Endothelial cell of umbilical vein (primary cell): ENCODE measurements at regions not wholly inside any gene's neighbourhood (a gene's known extent, or its start where the extent isn't known, plus 50 kb on each side); places are given as distances from the start of the nearest gene placed in this dataset.

Experiments
- BruUV-seq: library from RNA; stranded (reverse); fragments of 400-500 nt; replicated peaks from 2 replicates; lab custom pipeline; 2021; lab: Mats Ljungman, UMichigan
- CTCF ChIA-PET: fragments of 300-600, 350-600 bp; sonication (Branson Sonifier 250); formaldehyde crosslinking; loops from one replicate; lab custom pipeline; 2021; ENCODE audit warnings: antibody characterized with exemption, inconsistent platforms; lab: Charles Lee
- POLR2A ChIA-PET: fragments of 300-600, 350-600 bp; sonication (Branson Sonifier 250); formaldehyde crosslinking; loops from one replicate; lab custom pipeline; 2021; ENCODE audit warnings: antibody characterized with exemption, inconsistent platforms; lab: Charles Lee
- DNase-seq: peaks from one replicate; pipeline ENCODE4 v3.0.0-alpha.2; 2011; ENCODE audit warnings: low read depth, low spot score
- FAIRE-seq: peaks from 2 replicates; lab custom pipeline; 2011; peaks lifted over from hg19 to GRCh38; lab: Jason Lieb, UNC
- H2AFZ ChIP-seq: 2 replicates; pipeline ENCODE4 v1.6.0; 2012; ENCODE audit warnings: low read depth, low read length, control low read depth, inconsistent platforms
- H3K27ac ChIP-seq: 2 replicates; pipeline ENCODE4 v1.5.1; 2011; ENCODE audit warnings: low read depth, mild to moderate bottlenecking, control low read depth, low read length, moderate library complexity; ENCODE audit not compliant: insufficient read depth
- H3K27me3 ChIP-seq, 2 experiments: 2 replicates each; pipeline versions ENCODE4 v1.6.0 to v1.6.1; 2011; ENCODE audit warnings: low read length in 2 of 2, mixed read lengths in 1 of 2; ENCODE audit not compliant: control insufficient read depth in 2 of 2, insufficient read depth in 2 of 2
- H3K36me3 ChIP-seq, 2 experiments: 2 replicates in 1 of 2; 3 replicates in 1 of 2; pipeline ENCODE4 v1.5.1; 2011; ENCODE audit warnings: low read length in 2 of 2, mild to moderate bottlenecking in 1 of 2, moderate library complexity in 1 of 2; ENCODE audit not compliant: control insufficient read depth in 2 of 2, insufficient read depth in 2 of 2; ENCODE audit errors: extremely low read depth in 1 of 2
- H3K4me1 ChIP-seq: 3 replicates; pipeline ENCODE4 v1.5.1; 2011; ENCODE audit warnings: mild to moderate bottlenecking, low read length; ENCODE audit not compliant: control insufficient read depth, insufficient read depth; ENCODE audit errors: extremely low read depth
- H3K4me2 ChIP-seq: 2 replicates; pipeline ENCODE4 v1.6.1; 2011; ENCODE audit warnings: low read length, control low read depth, mixed read lengths; ENCODE audit not compliant: insufficient read depth
- H3K4me3 ChIP-seq, 3 experiments: fragments of 200-600 bp in 1 of 3; sonication (generic), shearing (Covaris generic) in 1 of 3; replicated peaks in 1 of 3; 2 replicates each; pipeline ENCODE4 v1.5.1; 2011 to 2016; ENCODE audit warnings: control low read depth in 3 of 3, low read length in 3 of 3, mild to moderate bottlenecking in 2 of 3, inconsistent platforms in 1 of 3, low read depth in 1 of 3, moderate library complexity in 1 of 3; ENCODE audit not compliant: insufficient read depth in 1 of 3
- H3K79me2 ChIP-seq: 2 replicates; pipeline ENCODE4 v1.6.0; 2012; ENCODE audit warnings: low read length, inconsistent platforms; ENCODE audit not compliant: control insufficient read depth, insufficient read depth
- H3K9ac ChIP-seq: replicated peaks from 2 replicates; pipeline ENCODE3; 2011; ENCODE audit warnings: low read length, control low read depth; ENCODE audit not compliant: insufficient read depth; ENCODE audit errors: extremely low read depth
- H3K9me1 ChIP-seq: replicated peaks from 3 replicates; pipeline ENCODE4 v1.6.0; 2011; ENCODE audit warnings: mild to moderate bottlenecking, low read length; ENCODE audit not compliant: control insufficient read depth, insufficient read depth; ENCODE audit errors: extremely low read depth
- H3K9me3 ChIP-seq: replicated peaks from 2 replicates; pipeline ENCODE4 v1.5.1; 2012; ENCODE audit warnings: low read length, inconsistent platforms; ENCODE audit not compliant: control insufficient read depth, insufficient read depth
- H4K20me1 ChIP-seq: replicated peaks from 2 replicates; pipeline ENCODE3; 2011; ENCODE audit warnings: mild to moderate bottlenecking, low read length; ENCODE audit not compliant: control insufficient read depth, insufficient read depth; ENCODE audit errors: extremely low read depth
- EZH2 ChIP-seq: IDR thresholded peaks from 2 replicates; pipeline ENCODE4 v1.6.1; 2012; ENCODE audit warnings: borderline replicate concordance, low read depth, mild to moderate bottlenecking, moderate library complexity, low read length, inconsistent platforms; ENCODE audit not compliant: severe bottlenecking
- FOS ChIP-seq: IDR thresholded peaks from 2 replicates; pipeline ENCODE4 v1.6.1; 2011; ENCODE audit warnings: mild to moderate bottlenecking, low read length, moderate library complexity, borderline replicate concordance; ENCODE audit not compliant: insufficient read depth
- GATA2 ChIP-seq: IDR thresholded peaks from 2 replicates; pipeline ENCODE4 v1.7.0; 2011; ENCODE audit warnings: low read depth, mild to moderate bottlenecking, moderate library complexity, mixed read lengths, low read length; ENCODE audit not compliant: insufficient read length, insufficient read depth
- JUN ChIP-seq: IDR thresholded peaks from 2 replicates; pipeline ENCODE4 v1.6.1; 2011; ENCODE audit warnings: borderline replicate concordance, low read depth; ENCODE audit not compliant: insufficient read length, insufficient read depth
- MYC ChIP-seq: IDR thresholded peaks from one replicate; pipeline ENCODE4 v1.6.1; 2011; ENCODE audit warnings: mild to moderate bottlenecking, low read depth, low read length
- POLR2A ChIP-seq: IDR thresholded peaks from 2 replicates; pipeline ENCODE4 v1.6.1; 2012; ENCODE audit warnings: low read depth, mild to moderate bottlenecking, control low read depth, low read length
- POLR2AphosphoS5 ChIP-seq: IDR thresholded peaks from 2 replicates; pipeline ENCODE4 v1.6.1; 2012; ENCODE audit warnings: low read depth, mild to moderate bottlenecking, control low read depth, low read length, moderate library complexity; ENCODE audit not compliant: insufficient read depth
- dilution Hi-C: fragments of 300-500 bp; cut with MboI; formaldehyde crosslinking; loops from one replicate; pipeline ENCODE4 v1.15.0; 2019; ENCODE audit warnings: low sequenced_read_pairs; ENCODE audit not compliant: extremely low pct_ligation_motif_present
- intact Hi-C: fragments of 100-400 bp; cut with micrococcal nuclease; formaldehyde crosslinking; loops from one replicate; pipeline ENCODE4 v1.10.0; 2022
- TF ChIP-seq, protein P1 (sequence below), 2 donors: IDR thresholded peaks; 1 replicate in 1 of 2; 2 replicates in 1 of 2; pipeline ENCODE4 v1.5.1; 2011; ENCODE audit warnings: low read length in 2 of 2, mild to moderate bottlenecking in 2 of 2, moderate library complexity in 2 of 2, control low read depth in 1 of 2, inconsistent platforms in 1 of 2, low read depth in 1 of 2; ENCODE audit not compliant: insufficient read depth in 1 of 2; ENCODE audit errors: extremely low read depth in 1 of 2
- TF ChIP-seq, protein P2 (sequence below): IDR thresholded peaks from 2 replicates; pipeline ENCODE4 v1.6.1; 2011; ENCODE audit not compliant: insufficient read depth, insufficient read length

DNA sequence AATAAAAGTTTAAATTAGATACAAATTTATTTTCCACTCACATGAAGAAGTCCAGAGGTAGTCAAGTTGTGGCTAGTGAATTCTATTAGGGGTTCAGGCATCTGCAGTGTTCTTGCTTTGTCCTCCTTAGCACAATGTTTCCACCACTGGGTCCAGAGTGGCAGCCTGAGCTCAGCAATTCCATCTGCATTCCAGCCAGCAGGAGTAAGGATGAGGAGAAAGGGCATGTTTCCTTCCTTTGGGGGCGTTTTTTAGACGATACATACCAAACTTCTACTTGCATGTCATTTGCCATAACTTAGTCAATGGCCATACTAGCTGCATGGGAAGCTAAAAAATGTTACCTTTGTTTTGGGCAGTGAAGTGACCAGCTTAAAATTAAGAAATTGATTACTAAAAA lies 98.5 kb upstream of the VANGL1 start:
- no peak overlapping the region for H3K27ac ChIP-seq
- no peaks in the 10 kb centered on the region for H3K9me3 ChIP-seq
- TF ChIP-seq EZH2: no peak
- no peak for TF ChIP-seq JUN
- no peak for TF ChIP-seq POLR2A
- TF ChIP-seq GATA2: no peak
- TF ChIP-seq FOS: no peak
- TF ChIP-seq, protein P1, sequence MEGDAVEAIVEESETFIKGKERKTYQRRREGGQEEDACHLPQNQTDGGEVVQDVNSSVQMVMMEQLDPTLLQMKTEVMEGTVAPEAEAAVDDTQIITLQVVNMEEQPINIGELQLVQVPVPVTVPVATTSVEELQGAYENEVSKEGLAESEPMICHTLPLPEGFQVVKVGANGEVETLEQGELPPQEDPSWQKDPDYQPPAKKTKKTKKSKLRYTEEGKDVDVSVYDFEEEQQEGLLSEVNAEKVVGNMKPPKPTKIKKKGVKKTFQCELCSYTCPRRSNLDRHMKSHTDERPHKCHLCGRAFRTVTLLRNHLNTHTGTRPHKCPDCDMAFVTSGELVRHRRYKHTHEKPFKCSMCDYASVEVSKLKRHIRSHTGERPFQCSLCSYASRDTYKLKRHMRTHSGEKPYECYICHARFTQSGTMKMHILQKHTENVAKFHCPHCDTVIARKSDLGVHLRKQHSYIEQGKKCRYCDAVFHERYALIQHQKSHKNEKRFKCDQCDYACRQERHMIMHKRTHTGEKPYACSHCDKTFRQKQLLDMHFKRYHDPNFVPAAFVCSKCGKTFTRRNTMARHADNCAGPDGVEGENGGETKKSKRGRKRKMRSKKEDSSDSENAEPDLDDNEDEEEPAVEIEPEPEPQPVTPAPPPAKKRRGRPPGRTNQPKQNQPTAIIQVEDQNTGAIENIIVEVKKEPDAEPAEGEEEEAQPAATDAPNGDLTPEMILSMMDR (IDR thresholded peaks at IDR 0.05; ENCODE audit: extremely low read depth in 1 of 2, insufficient read depth in 1 of 2, low read depth in 1 of 2, low read length in 2 of 2): no peak
- no peak for TF ChIP-seq MYC
- TF ChIP-seq, protein P2, sequence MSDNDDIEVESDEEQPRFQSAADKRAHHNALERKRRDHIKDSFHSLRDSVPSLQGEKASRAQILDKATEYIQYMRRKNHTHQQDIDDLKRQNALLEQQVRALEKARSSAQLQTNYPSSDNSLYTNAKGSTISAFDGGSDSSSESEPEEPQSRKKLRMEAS: no peak
- TF ChIP-seq POLR2AphosphoS5: no peak
- H3K27me3 ChIP-seq: no peaks in the 10 kb centered on the region
- H3K79me2 ChIP-seq: no peaks in the 10 kb centered on the region
- H3K4me2 ChIP-seq: no peak overlapping the region
- ChIA-PET CTCF (interaction anchor here (0.9 to 1.4 kb wide), 4 partner anchors 10 to 52 kb away, joined by 3 to 4 read pairs (median 3); no protein-coding TSS in a partner anchor), POLR2A (interaction anchor here (0.6 kb wide), 1 partner anchor 13 kb away, joined by 4 read pairs; no protein-coding TSS in a partner anchor)
- H3K4me3 ChIP-seq: no peak overlapping the region
- no TSS peak for BruUV-seq
- no peaks in the 10 kb centered on the region for H4K20me1 ChIP-seq
- DNase-seq (no peak), FAIRE-seq (no peak)
- intact Hi-C loops (loop anchor here (10.0 kb wide), 1 partner anchor 222 kb away; the partner anchor contains the start of gene CASQ2), dilution Hi-C loops (no loop called here)
- peaks cover 6% of the 10 kb centered on the region for H3K4me1 ChIP-seq
- H3K9me1 ChIP-seq: no peaks in the 10 kb centered on the region
- H3K36me3 ChIP-seq: no peaks in the 10 kb centered on the region
- no peak overlapping the region for H3K9ac ChIP-seq
- H2AFZ ChIP-seq: no peak overlapping the region
